K562 (cell line): ENCODE measurements at regions not wholly inside any gene's neighbourhood (a gene's known extent, or its start where the extent isn't known, plus 50 kb on each side); places are given as distances from the start of the nearest gene placed in this dataset.

Experiments
- ATAC-seq: fragments of 200-7000 bp; cut with Tn5 transposase; 3 replicates; pipeline ENCODE4 v1.9.1; 2020; ENCODE audit warnings: moderate library complexity
- BruUV-seq: library from RNA; stranded (reverse); fragments of 400-500 nt; replicated peaks from 2 replicates; lab custom pipeline; 2021; lab: Mats Ljungman, UMichigan
- CTCF ChIA-PET: fragments of 300-600 bp; formaldehyde crosslinking; extraction: SDS; loops from one replicate; lab custom pipeline; 2021; ENCODE audit warnings: low intra/inter-chr PET ratio; lab: Yijun Ruan, JAX
- POLR2A ChIA-PET: fragments of 300-600, 350-650 bp; sonication (Branson Sonifier 250); formaldehyde crosslinking; extraction: SDS; loops from one replicate; lab custom pipeline; 2021; ENCODE audit warnings: antibody characterized with exemption, inconsistent platforms; lab: Yijun Ruan, JAX
- DNase-seq, 4 experiments: peaks; one replicate each; pipeline versions ENCODE4 v3.0.0 to v3.0.0-alpha.2; 2011 to 2018; ENCODE audit warnings: low spot score in 3 of 4, mixed read lengths in 3 of 4; ENCODE audit errors: extremely low read depth in 1 of 4
- FAIRE-seq: peaks from 2 replicates; lab custom pipeline; 2011; peaks lifted over from hg19 to GRCh38; lab: Jason Lieb, UNC
- H2AFZ ChIP-seq: 2 replicates; pipeline ENCODE4 v1.6.0; 2011; ENCODE audit warnings: low read depth, low read length, control low read depth, inconsistent platforms
- H3K27ac ChIP-seq: fragments of 200-600 bp; 3 replicates; pipeline ENCODE4 v1.8.0; 2011; ENCODE audit warnings: low read depth, mild to moderate bottlenecking, control low read depth, inconsistent platforms, low read length, moderate library complexity, mixed read lengths; ENCODE audit errors: extremely low read depth
- H3K27me3 ChIP-seq, 2 experiments: fragments of 300-600 bp in 1 of 2; 2 replicates in 1 of 2; 3 replicates in 1 of 2; pipeline versions ENCODE4 v1.6.0 to v1.8.0; 2011; ENCODE audit warnings: inconsistent platforms in 2 of 2, low read length in 2 of 2, mild to moderate bottlenecking in 1 of 2, mixed read lengths in 1 of 2, moderate library complexity in 1 of 2; ENCODE audit not compliant: control insufficient read depth in 2 of 2, insufficient read depth in 2 of 2
- H3K36me3 ChIP-seq: fragments of 300-600 bp; 3 replicates; pipeline ENCODE4 v1.8.0; 2011; ENCODE audit warnings: mild to moderate bottlenecking, low read length, inconsistent platforms; ENCODE audit not compliant: control insufficient read depth, insufficient read depth
- H3K4me1 ChIP-seq, 2 experiments: fragments of 200-600 bp in 1 of 2; replicated peaks in 1 of 2; 2 replicates in 1 of 2; 3 replicates in 1 of 2; pipeline versions ENCODE4 v1.5.1 to v1.8.0; 2011; ENCODE audit warnings: inconsistent platforms in 2 of 2, low read length in 2 of 2, mild to moderate bottlenecking in 1 of 2, mixed read lengths in 1 of 2, moderate library complexity in 1 of 2; ENCODE audit not compliant: control insufficient read depth in 2 of 2, insufficient read depth in 2 of 2
- H3K4me2 ChIP-seq: 2 replicates; pipeline ENCODE4 v1.6.1; 2011; ENCODE audit warnings: low read length, control low read depth, inconsistent platforms, mixed read lengths; ENCODE audit not compliant: insufficient read depth
- H3K4me3 ChIP-seq: fragments of 200-600 bp; sonication (generic), shearing (Covaris generic); 2 replicates; pipeline ENCODE4 v1.5.1; 2016; ENCODE audit warnings: control low read depth, inconsistent platforms
- H3K79me2 ChIP-seq: fragments of 200-600 bp; 3 replicates; pipeline ENCODE4 v1.8.0; 2011; ENCODE audit warnings: low read length, inconsistent platforms; ENCODE audit not compliant: control insufficient read depth, insufficient read depth
- H3K9ac ChIP-seq, 2 experiments: 2 replicates each; pipeline versions ENCODE4 v1.6.0 to v1.6.1; 2011; ENCODE audit warnings: low read depth in 2 of 2, low read length in 2 of 2, control low read depth in 1 of 2, inconsistent platforms in 1 of 2, mild to moderate bottlenecking in 1 of 2, mixed read lengths in 1 of 2; ENCODE audit not compliant: insufficient read depth in 1 of 2
- H3K9me1 ChIP-seq: one replicate; pipeline ENCODE4 v1.6.0; 2011; ENCODE audit warnings: inconsistent platforms, mild to moderate bottlenecking, low read length, moderate library complexity; ENCODE audit not compliant: control insufficient read depth, insufficient read depth
- H3K9me3 ChIP-seq: replicated peaks from 2 replicates; pipeline ENCODE4 v1.5.1; 2011; ENCODE audit warnings: low read depth, low read length, inconsistent platforms; ENCODE audit not compliant: control insufficient read depth, insufficient read depth
- H4K20me1 ChIP-seq: replicated peaks from 2 replicates; pipeline ENCODE4 v1.6.1; 2011; ENCODE audit warnings: low read length, inconsistent platforms, mixed read lengths; ENCODE audit not compliant: control insufficient read depth, insufficient read depth
- ADNP ChIP-seq: fragments of 200-800 bp; sonication (Bioruptor generic); IDR thresholded peaks from 2 replicates; pipeline ENCODE4 v1.6.1; 2016; ENCODE audit warnings: missing genetic modification characterization, missing compliant biosample characterization
- KLF6 ChIP-seq: fragments of 250-450 bp; sonication (Bioruptor Pico); IDR thresholded peaks from 2 replicates; pipeline ENCODE4 v1.4.0; 2020; ENCODE audit warnings: mild to moderate bottlenecking, moderate library complexity, borderline replicate concordance
- NRF1 ChIP-seq, 2 experiments: fragments of 450-650 bp; IDR thresholded peaks in 1 of 2; conservative IDR thresholded peaks in 1 of 2; 2 replicates each; pipeline ENCODE4 v1.6.1; 2014; ENCODE audit warnings: mild to moderate bottlenecking in 2 of 2
- PCBP1 ChIP-seq: fragments of 200-400 bp; formaldehyde crosslinking; IDR thresholded peaks from 2 replicates; pipeline ENCODE4 v1.6.1; 2018; ENCODE audit warnings: mild to moderate bottlenecking, low read depth, low read length; ENCODE audit not compliant: poor library complexity, severe bottlenecking
- RHOXF2B ChIP-seq: fragments of 250-450 bp; sonication (Bioruptor Pico); conservative IDR thresholded peaks from 2 replicates; pipeline ENCODE4 v1.5.1; 2021
- TBP ChIP-seq: optimal IDR thresholded peaks from 2 replicates; pipeline ENCODE3; 2011; ENCODE audit warnings: low read depth, low read length, improper control_type of control experiment
- ZBTB17 ChIP-seq: fragments of 450-650 bp; formaldehyde crosslinking; IDR thresholded peaks from 2 replicates; pipeline ENCODE4 v1.4.0; 2020; ENCODE audit warnings: mild to moderate bottlenecking
- ZNF507 ChIP-seq: conservative IDR thresholded peaks from 2 replicates; pipeline ENCODE4 v1.6.1; 2017; ENCODE audit warnings: missing genetic modification characterization, missing compliant biosample characterization
- ZNF79 ChIP-seq: fragments of 250-450 bp; sonication (Bioruptor Pico); IDR thresholded peaks from 2 replicates; pipeline ENCODE4 v1.4.0; 2020; ENCODE audit warnings: low read depth, mild to moderate bottlenecking, moderate library complexity
- WGBS: fragments of 100-300 bp; shearing (Covaris generic); methylation state at CpG from one replicate; pipeline ENCODE4 v1.1.6; 2016; ENCODE audit warnings: low coverage, mixed read lengths; ENCODE audit not compliant: insufficient coverage; ENCODE audit errors: missing lambda C conversion rate; 5-methylcytosine and 5-hydroxymethylcytosine counted together
- in situ Hi-C: fragments of 300-500 bp; cut with MboI; formaldehyde crosslinking; loops from 4 replicates; pipeline ENCODE4 v1.15.0; 2018; ENCODE audit warnings: inconsistent platforms, mixed read lengths
- intact Hi-C: fragments of 100-400 bp; cut with micrococcal nuclease; formaldehyde crosslinking; loops from 2 replicates; pipeline ENCODE4 v1.14.2; 2022

GRCh38 chr3:73759297-73759711 lies 134.6 kb upstream of the PDZRN3 start:
- ATAC-seq = no peak
- H3K9me3 ChIP-seq = no peaks in the 10 kb centered on the region
- DNase-seq = no peak
- BruUV-seq = no TSS peak
- H3K27me3 ChIP-seq = no peaks in the 10 kb centered on the region
- intact Hi-C loops (no loop called here), in situ Hi-C loops (no loop called here)
- H3K9ac ChIP-seq = no peak overlapping the region
- no peak overlapping the region for H2AFZ ChIP-seq
- WGBS = 0% methylated on average over 3 of the region's 3 CpGs
- TF ChIP-seq ADNP (tag) (no peak), RHOXF2B (no peak), ZNF79 (CRISPR knock-in tag) (no peak), ZNF507 (tag) (no peak), ZBTB17 (CRISPR knock-in tag) (no peak), PCBP1 (no peak), TBP (no peak), NRF1 (conservative IDR thresholded peaks at IDR 0.05 in 1 of 2, IDR thresholded peaks at IDR 0.05 in 1 of 2) (no peak), KLF6 (CRISPR knock-in tag) (no peak)
- H4K20me1 ChIP-seq = no peaks in the 10 kb centered on the region
- H3K9me1 ChIP-seq = no peaks in the 10 kb centered on the region
- H3K4me2 ChIP-seq = no peak overlapping the region
- no peaks in the 10 kb centered on the region for H3K4me1 ChIP-seq
- no peak overlapping the region for H3K27ac ChIP-seq
- ChIA-PET POLR2A (no interaction called here), CTCF (no interaction called here)
- H3K36me3 ChIP-seq = no peaks in the 10 kb centered on the region
- no peak overlapping the region for H3K4me3 ChIP-seq
- H3K79me2 ChIP-seq = no peaks in the 10 kb centered on the region
- FAIRE-seq = no peak
